GM12878 (cell line): ENCODE measurements at regions not wholly inside any gene's neighbourhood (a gene's known extent, or its start where the extent isn't known, plus 50 kb on each side); places are given as distances from the start of the nearest gene placed in this dataset.

Source experiments
- ATAC-seq: fragments of 200-7000 bp; cut with Tn5 transposase; 3 replicates; pipeline ENCODE4 v1.9.1; 2020; ENCODE audit warnings: mild to moderate bottlenecking, moderate library complexity
- BruUV-seq: library from RNA; stranded (reverse); fragments of 400-500 nt; replicated peaks from 2 replicates; lab custom pipeline; 2021; lab: Mats Ljungman, UMichigan
- CTCF ChIA-PET: fragments of 300-600 bp; sonication (Branson Sonifier 250); formaldehyde crosslinking; extraction: SDS; loops from one replicate; lab custom pipeline; 2021; ENCODE audit warnings: inconsistent platforms; lab: Yijun Ruan, JAX
- POLR2A ChIA-PET: fragments of 350-600 bp; formaldehyde crosslinking; extraction: SDS; loops from one replicate; lab custom pipeline; 2021; ENCODE audit warnings: inconsistent platforms; lab: Charles Lee
- RAD21 ChIA-PET: fragments of 300-600 bp; sonication (Branson Sonifier 250); formaldehyde crosslinking; loops from one replicate; lab custom pipeline; 2023; ENCODE audit warnings: antibody characterized with exemption; ENCODE audit not compliant: unreplicated experiment; lab: Charles Lee
- SMC1A ChIA-PET: fragments of 300-600 bp; sonication (Branson Sonifier 250); formaldehyde crosslinking; loops from one replicate; lab custom pipeline; 2023; ENCODE audit not compliant: unreplicated experiment, uncharacterized antibody; lab: Charles Lee
- DNase-seq: peaks from one replicate; pipeline ENCODE4 v3.0.0-alpha.2; 2011; ENCODE audit warnings: low read depth, low spot score
- FAIRE-seq: peaks from 3 replicates; lab custom pipeline; 2011; peaks lifted over from hg19 to GRCh38; lab: Jason Lieb, UNC
- H2AFZ ChIP-seq: 2 replicates; pipeline ENCODE4 v1.6.0; 2011; ENCODE audit warnings: low read depth, low read length, control low read depth; ENCODE audit not compliant: control insufficient read depth
- H3K27ac ChIP-seq: 2 replicates; pipeline ENCODE4 v1.5.1; 2011; ENCODE audit warnings: control low read depth; ENCODE audit not compliant: control insufficient read depth, insufficient read depth
- H3K27me3 ChIP-seq, 2 experiments: replicated peaks in 1 of 2; 2 replicates each; pipeline versions ENCODE4 v1.6.0 to v1.6.1; 2011; ENCODE audit warnings: low read length in 1 of 2; ENCODE audit not compliant: control insufficient read depth in 2 of 2, insufficient read depth in 2 of 2
- H3K36me3 ChIP-seq, 2 experiments: 2 replicates each; pipeline ENCODE4 v1.5.1; 2011; ENCODE audit warnings: low read length in 1 of 2; ENCODE audit not compliant: control insufficient read depth in 2 of 2, insufficient read depth in 2 of 2
- H3K4me1 ChIP-seq: 2 replicates; pipeline ENCODE4 v1.6.1; 2011; ENCODE audit warnings: mild to moderate bottlenecking, low read length, moderate library complexity, mixed read lengths; ENCODE audit not compliant: control insufficient read depth, insufficient read depth
- H3K4me2 ChIP-seq: 2 replicates; pipeline ENCODE4 v1.6.0; 2011; ENCODE audit warnings: control low read depth; ENCODE audit not compliant: control insufficient read depth, insufficient read depth
- H3K4me3 ChIP-seq: fragments of 200-600 bp; sonication (generic); 2 replicates; pipeline ENCODE4 v1.5.1; 2016
- H3K79me2 ChIP-seq: 2 replicates; pipeline ENCODE4 v1.6.0; 2011; ENCODE audit warnings: low read length; ENCODE audit not compliant: control insufficient read depth, insufficient read depth
- H3K9ac ChIP-seq: 2 replicates; pipeline ENCODE4 v1.8.0; 2011; ENCODE audit warnings: low read length, control low read depth, mixed read lengths; ENCODE audit not compliant: control insufficient read depth, insufficient read depth
- H3K9me3 ChIP-seq: replicated peaks from 3 replicates; pipeline ENCODE4 v1.5.1; 2011; ENCODE audit warnings: mild to moderate bottlenecking, low read length; ENCODE audit not compliant: control insufficient read depth, insufficient read depth
- H4K20me1 ChIP-seq: 2 replicates; pipeline ENCODE4 v1.6.0; 2011; ENCODE audit not compliant: control insufficient read depth, insufficient read depth
- CBX5 ChIP-seq: sonication (generic); IDR thresholded peaks from 2 replicates; pipeline ENCODE4 v1.6.1; 2016; ENCODE audit warnings: low read depth, moderate library complexity, mild to moderate bottlenecking, inconsistent platforms
- CHD1 ChIP-seq: IDR thresholded peaks from 2 replicates; pipeline ENCODE4 v1.6.1; 2012; ENCODE audit warnings: low read depth, low read length, improper control_type of control experiment
- ESRRA ChIP-seq: IDR thresholded peaks from 2 replicates; pipeline ENCODE4 v1.6.1; 2012; ENCODE audit warnings: mild to moderate bottlenecking, low read length, improper control_type of control experiment
- PAX5 ChIP-seq: IDR thresholded peaks from 2 replicates; pipeline ENCODE4 v1.6.1; 2011; ENCODE audit warnings: low read depth, low read length, borderline replicate concordance
- RB1 ChIP-seq: fragments of 450-650 bp; formaldehyde crosslinking; IDR thresholded peaks from 2 replicates; pipeline ENCODE4 v1.6.1; 2017; ENCODE audit warnings: mild to moderate bottlenecking, borderline replicate concordance
- SMARCA5 ChIP-seq: fragments of 450-650 bp; IDR thresholded peaks from 2 replicates; pipeline ENCODE4 v1.6.1; 2017; ENCODE audit warnings: mild to moderate bottlenecking
- TAF1 ChIP-seq: IDR thresholded peaks from 2 replicates; pipeline ENCODE4 v1.6.1; 2011; ENCODE audit warnings: mild to moderate bottlenecking, low read depth, low read length, borderline replicate concordance
- YY1 ChIP-seq: IDR thresholded peaks from 2 replicates; pipeline ENCODE4 v1.6.1; 2011; ENCODE audit warnings: low read depth, mild to moderate bottlenecking, low read length
- ZBED1 ChIP-seq: IDR thresholded peaks from 2 replicates; pipeline ENCODE4 v1.6.1; 2016; ENCODE audit warnings: borderline replicate concordance
- WGBS: methylation state at CpG from one replicate; pipeline ENCODE4 v1.1.6; 2016; ENCODE audit warnings: low lambda C conversion rate; ENCODE audit not compliant: insufficient replicate concordance, insufficient coverage; ENCODE audit errors: missing lambda C conversion rate; 5-methylcytosine and 5-hydroxymethylcytosine counted together
- in situ Hi-C: fragments of 300-500 bp; cut with MboI; formaldehyde crosslinking; loops from 9 replicates; pipeline ENCODE4 v1.14.3; 2018; ENCODE audit warnings: mixed read lengths
- intact Hi-C: fragments of 100-400 bp; cut with micrococcal nuclease; formaldehyde crosslinking; loops from one replicate; pipeline ENCODE4 v1.14.2; 2022; ENCODE audit not compliant: unreplicated experiment
- TF ChIP-seq, protein P1 (sequence below): fragments of 450-650 bp; IDR thresholded peaks from 2 replicates; pipeline ENCODE4 v1.6.1; 2018; ENCODE audit warnings: borderline replicate concordance, mild to moderate bottlenecking; ENCODE audit not compliant: partially characterized antibody
- TF ChIP-seq, protein P2 (sequence below): IDR thresholded peaks from 2 replicates; pipeline ENCODE4 v1.6.1; 2012; ENCODE audit warnings: low read depth, low read length, improper control_type of control experiment
- TF ChIP-seq, protein P3 (sequence below): fragments of 450-650 bp; formaldehyde crosslinking; IDR thresholded peaks from 2 replicates; pipeline ENCODE4 v1.5.0; 2022; ENCODE audit warnings: mild to moderate bottlenecking, missing genetic modification characterization
- TF ChIP-seq, protein P4 (sequence below): IDR thresholded peaks from 2 replicates; pipeline ENCODE4 v1.6.1; 2011; ENCODE audit warnings: borderline replicate concordance, low read depth, mild to moderate bottlenecking, moderate library complexity, mixed read lengths, low read length; ENCODE audit not compliant: insufficient read depth; ENCODE audit errors: extremely low read length
- TF ChIP-seq, protein P5 (sequence below): IDR thresholded peaks from 2 replicates; pipeline ENCODE4 v1.6.1; 2011; ENCODE audit warnings: low read depth, mild to moderate bottlenecking, low read length, moderate library complexity, borderline replicate concordance; ENCODE audit errors: extremely low read depth

DNA sequence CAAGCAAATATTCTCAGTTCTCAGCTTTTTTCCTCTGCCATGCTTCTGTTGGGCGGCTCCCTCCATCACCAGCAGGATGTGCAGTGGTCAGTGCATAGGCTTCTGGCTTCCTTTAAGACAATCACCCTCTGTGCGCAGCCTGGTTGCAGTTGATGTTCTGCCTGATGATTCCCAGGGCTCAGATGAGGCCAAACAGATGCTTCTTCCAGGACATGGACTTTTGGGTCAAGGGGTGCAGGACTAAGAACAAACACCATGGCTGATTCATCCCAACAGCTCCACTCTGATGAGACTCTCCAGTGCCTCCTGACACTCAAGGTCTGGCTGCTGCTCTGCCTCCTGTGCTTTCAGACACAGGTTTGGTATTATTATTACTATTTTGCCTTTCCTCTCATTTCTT, 554.8 kb upstream of the CDH4 start:
- POLR2A ChIA-PET, result no interaction called here
- Histone ChIP-seq H2AFZ (no peak overlapping the region), H4K20me1 (no peaks in the 10 kb centered on the region), H3K9ac (no peak overlapping the region), H3K4me3 (no peak overlapping the region), H3K27ac (no peak overlapping the region), H3K79me2 (no peaks in the 10 kb centered on the region), H3K9me3 (no peaks in the 10 kb centered on the region), H3K36me3 (no peaks in the 10 kb centered on the region), H3K27me3 (no peaks in the 10 kb centered on the region), H3K4me1 (no peaks in the 10 kb centered on the region), H3K4me2 (no peak overlapping the region)
- CTCF ChIA-PET, result no interaction called here
- in situ Hi-C loops, result no loop called here
- 8% methylated on average over 2 of the region's 2 CpGs for WGBS
- intact Hi-C loops, result no loop called here
- no TSS peak for BruUV-seq
- ATAC-seq (no peak), DNase-seq (no peak), FAIRE-seq (no peak)
- no peak for TF ChIP-seq ESRRA
- TF ChIP-seq, protein P1, sequence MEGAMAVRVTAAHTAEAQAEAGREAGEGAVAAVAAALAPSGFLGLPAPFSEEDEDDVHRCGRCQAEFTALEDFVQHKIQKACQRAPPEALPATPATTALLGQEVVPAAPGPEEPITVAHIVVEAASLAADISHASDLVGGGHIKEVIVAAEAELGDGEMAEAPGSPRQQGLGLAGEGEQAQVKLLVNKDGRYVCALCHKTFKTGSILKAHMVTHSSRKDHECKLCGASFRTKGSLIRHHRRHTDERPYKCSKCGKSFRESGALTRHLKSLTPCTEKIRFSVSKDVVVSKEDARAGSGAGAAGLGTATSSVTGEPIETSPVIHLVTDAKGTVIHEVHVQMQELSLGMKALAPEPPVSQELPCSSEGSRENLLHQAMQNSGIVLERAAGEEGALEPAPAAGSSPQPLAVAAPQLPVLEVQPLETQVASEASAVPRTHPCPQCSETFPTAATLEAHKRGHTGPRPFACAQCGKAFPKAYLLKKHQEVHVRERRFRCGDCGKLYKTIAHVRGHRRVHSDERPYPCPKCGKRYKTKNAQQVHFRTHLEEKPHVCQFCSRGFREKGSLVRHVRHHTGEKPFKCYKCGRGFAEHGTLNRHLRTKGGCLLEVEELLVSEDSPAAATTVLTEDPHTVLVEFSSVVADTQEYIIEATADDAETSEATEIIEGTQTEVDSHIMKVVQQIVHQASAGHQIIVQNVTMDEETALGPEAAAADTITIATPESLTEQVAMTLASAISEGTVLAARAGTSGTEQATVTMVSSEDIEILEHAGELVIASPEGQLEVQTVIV, result no peak
- no peak for TF ChIP-seq CHD1
- TF ChIP-seq YY1, result no peak
- TF ChIP-seq, protein P2, sequence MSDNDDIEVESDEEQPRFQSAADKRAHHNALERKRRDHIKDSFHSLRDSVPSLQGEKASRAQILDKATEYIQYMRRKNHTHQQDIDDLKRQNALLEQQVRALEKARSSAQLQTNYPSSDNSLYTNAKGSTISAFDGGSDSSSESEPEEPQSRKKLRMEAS, result no peak
- TF ChIP-seq CBX5, result no peak
- TF ChIP-seq ZBED1, result no peak
- TF ChIP-seq, protein P3, sequence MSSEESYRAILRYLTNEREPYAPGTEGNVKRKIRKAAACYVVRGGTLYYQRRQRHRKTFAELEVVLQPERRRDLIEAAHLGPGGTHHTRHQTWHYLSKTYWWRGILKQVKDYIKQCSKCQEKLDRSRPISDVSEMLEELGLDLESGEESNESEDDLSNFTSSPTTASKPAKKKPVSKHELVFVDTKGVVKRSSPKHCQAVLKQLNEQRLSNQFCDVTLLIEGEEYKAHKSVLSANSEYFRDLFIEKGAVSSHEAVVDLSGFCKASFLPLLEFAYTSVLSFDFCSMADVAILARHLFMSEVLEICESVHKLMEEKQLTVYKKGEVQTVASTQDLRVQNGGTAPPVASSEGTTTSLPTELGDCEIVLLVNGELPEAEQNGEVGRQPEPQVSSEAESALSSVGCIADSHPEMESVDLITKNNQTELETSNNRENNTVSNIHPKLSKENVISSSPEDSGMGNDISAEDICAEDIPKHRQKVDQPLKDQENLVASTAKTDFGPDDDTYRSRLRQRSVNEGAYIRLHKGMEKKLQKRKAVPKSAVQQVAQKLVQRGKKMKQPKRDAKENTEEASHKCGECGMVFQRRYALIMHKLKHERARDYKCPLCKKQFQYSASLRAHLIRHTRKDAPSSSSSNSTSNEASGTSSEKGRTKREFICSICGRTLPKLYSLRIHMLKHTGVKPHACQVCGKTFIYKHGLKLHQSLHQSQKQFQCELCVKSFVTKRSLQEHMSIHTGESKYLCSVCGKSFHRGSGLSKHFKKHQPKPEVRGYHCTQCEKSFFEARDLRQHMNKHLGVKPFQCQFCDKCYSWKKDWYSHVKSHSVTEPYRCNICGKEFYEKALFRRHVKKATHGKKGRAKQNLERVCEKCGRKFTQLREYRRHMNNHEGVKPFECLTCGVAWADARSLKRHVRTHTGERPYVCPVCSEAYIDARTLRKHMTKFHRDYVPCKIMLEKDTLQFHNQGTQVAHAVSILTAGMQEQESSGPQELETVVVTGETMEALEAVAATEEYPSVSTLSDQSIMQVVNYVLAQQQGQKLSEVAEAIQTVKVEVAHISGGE (CRISPR knock-in tag), result no peak
- TF ChIP-seq PAX5, result no peak
- TF ChIP-seq, protein P4, sequence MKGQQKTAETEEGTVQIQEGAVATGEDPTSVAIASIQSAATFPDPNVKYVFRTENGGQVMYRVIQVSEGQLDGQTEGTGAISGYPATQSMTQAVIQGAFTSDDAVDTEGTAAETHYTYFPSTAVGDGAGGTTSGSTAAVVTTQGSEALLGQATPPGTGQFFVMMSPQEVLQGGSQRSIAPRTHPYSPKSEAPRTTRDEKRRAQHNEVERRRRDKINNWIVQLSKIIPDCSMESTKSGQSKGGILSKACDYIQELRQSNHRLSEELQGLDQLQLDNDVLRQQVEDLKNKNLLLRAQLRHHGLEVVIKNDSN, result no peak
- no peak for TF ChIP-seq RB1
- TF ChIP-seq TAF1, result no peak
- TF ChIP-seq, protein P5, sequence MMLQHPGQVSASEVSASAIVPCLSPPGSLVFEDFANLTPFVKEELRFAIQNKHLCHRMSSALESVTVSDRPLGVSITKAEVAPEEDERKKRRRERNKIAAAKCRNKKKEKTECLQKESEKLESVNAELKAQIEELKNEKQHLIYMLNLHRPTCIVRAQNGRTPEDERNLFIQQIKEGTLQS, result no peak
- TF ChIP-seq SMARCA5, result no peak
- SMC1A ChIA-PET, result no interaction called here
- RAD21 ChIA-PET, result no interaction called here
